ENCODE measurements at regions not wholly inside any gene's neighbourhood (a gene's known extent, or its start where the extent isn't known, plus 50 kb on each side); places are given as distances from the start of the nearest gene placed in this dataset.

- TF ChIP-seq RELB (IDR thresholded peaks at IDR 0.05; ENCODE audit: low read depth), result no peak
- TF ChIP-seq POLR2A (IDR thresholded peaks at IDR 0.05; ENCODE audit: low read depth, low read length), result no peak
These were observed 586.4 kb downstream of the PRR32 start for GRCh38 chrX:127405946-127406345.

Measured in GM12878 (cell line).